MM.1S (cell line): ENCODE measurements at regions not wholly inside any gene's neighbourhood (a gene's known extent, or its start where the extent isn't known, plus 50 kb on each side); places are given as distances from the start of the nearest gene placed in this dataset.

ENCODE experiments used
- EZH2 ChIP-seq: fragments of 300-600 bp; sonication (generic); optimal IDR thresholded peaks from 2 replicates; pipeline ENCODE3; 2017; ENCODE audit warnings: low read depth, mild to moderate bottlenecking, antibody characterized with exemption, low read length, mixed read lengths
- TF ChIP-seq, protein P1 (sequence below): fragments of 300-600 bp; sonication (generic); IDR thresholded peaks from 2 replicates; pipeline ENCODE4 v1.5.1; 2016; ENCODE audit warnings: antibody characterized with exemption, low read length, mixed read lengths

GRCh38 chr16:5385811-5386210, 288.2 kb upstream of the EEF2KMT start:
- TF ChIP-seq, protein P1, sequence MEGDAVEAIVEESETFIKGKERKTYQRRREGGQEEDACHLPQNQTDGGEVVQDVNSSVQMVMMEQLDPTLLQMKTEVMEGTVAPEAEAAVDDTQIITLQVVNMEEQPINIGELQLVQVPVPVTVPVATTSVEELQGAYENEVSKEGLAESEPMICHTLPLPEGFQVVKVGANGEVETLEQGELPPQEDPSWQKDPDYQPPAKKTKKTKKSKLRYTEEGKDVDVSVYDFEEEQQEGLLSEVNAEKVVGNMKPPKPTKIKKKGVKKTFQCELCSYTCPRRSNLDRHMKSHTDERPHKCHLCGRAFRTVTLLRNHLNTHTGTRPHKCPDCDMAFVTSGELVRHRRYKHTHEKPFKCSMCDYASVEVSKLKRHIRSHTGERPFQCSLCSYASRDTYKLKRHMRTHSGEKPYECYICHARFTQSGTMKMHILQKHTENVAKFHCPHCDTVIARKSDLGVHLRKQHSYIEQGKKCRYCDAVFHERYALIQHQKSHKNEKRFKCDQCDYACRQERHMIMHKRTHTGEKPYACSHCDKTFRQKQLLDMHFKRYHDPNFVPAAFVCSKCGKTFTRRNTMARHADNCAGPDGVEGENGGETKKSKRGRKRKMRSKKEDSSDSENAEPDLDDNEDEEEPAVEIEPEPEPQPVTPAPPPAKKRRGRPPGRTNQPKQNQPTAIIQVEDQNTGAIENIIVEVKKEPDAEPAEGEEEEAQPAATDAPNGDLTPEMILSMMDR = no peak
- TF ChIP-seq EZH2 = no peak
